HepG2 (cell line): ENCODE measurements at regions not wholly inside any gene's neighbourhood (a gene's known extent, or its start where the extent isn't known, plus 50 kb on each side); places are given as distances from the start of the nearest gene placed in this dataset.

Experiments
- DNMT3B ChIP-seq: conservative IDR thresholded peaks from 2 replicates; pipeline ENCODE4 v1.6.1; 2016; ENCODE audit warnings: missing biosample characterization, control low read depth
- HNRNPUL1 ChIP-seq: fragments of 200-400 bp; formaldehyde crosslinking; IDR thresholded peaks from 2 replicates; pipeline ENCODE4 v1.6.1; 2017; ENCODE audit warnings: low read depth, mild to moderate bottlenecking, low read length, moderate library complexity
- MED8 ChIP-seq: sonication (generic); formaldehyde crosslinking; IDR thresholded peaks from 2 replicates; pipeline ENCODE4 v1.8.1; 2023; ENCODE audit warnings: mild to moderate bottlenecking, missing genetic modification reagents; ENCODE audit not compliant: insufficient replicate concordance
- MXI1 ChIP-seq: IDR thresholded peaks from 3 replicates; pipeline ENCODE4 v1.6.1; 2012; ENCODE audit warnings: low read depth, low read length, inconsistent platforms, borderline replicate concordance
- NCOA2 ChIP-seq: sonication (generic); formaldehyde crosslinking; IDR thresholded peaks from 2 replicates; pipeline ENCODE4 v1.8.0; 2022; ENCODE audit warnings: inconsistent platforms
- ZBTB43 ChIP-seq: sonication (generic); formaldehyde crosslinking; conservative IDR thresholded peaks from 2 replicates; pipeline ENCODE4 v1.4.0; 2020; ENCODE audit warnings: missing genetic modification reagents
- ZNF660 ChIP-seq: sonication (generic); formaldehyde crosslinking; IDR thresholded peaks from 2 replicates; pipeline ENCODE4 v1.5.1; 2020; ENCODE audit warnings: mild to moderate bottlenecking, low read depth, missing genetic modification reagents, borderline replicate concordance
- ZNF720 ChIP-seq: sonication (generic); formaldehyde crosslinking; IDR thresholded peaks from 2 replicates; pipeline ENCODE4 v1.4.0; 2020; ENCODE audit warnings: missing genetic modification reagents
- ZSCAN31 ChIP-seq: sonication (generic); formaldehyde crosslinking; IDR thresholded peaks from 2 replicates; pipeline ENCODE4 v1.5.0; 2020; ENCODE audit warnings: low read depth, mild to moderate bottlenecking, missing genetic modification reagents
- TF ChIP-seq, protein P1 (sequence below): sonication (generic); formaldehyde crosslinking; IDR thresholded peaks from 2 replicates; pipeline ENCODE4 v1.5.0; 2020; ENCODE audit warnings: mild to moderate bottlenecking, missing genetic modification reagents, moderate library complexity

DNA sequence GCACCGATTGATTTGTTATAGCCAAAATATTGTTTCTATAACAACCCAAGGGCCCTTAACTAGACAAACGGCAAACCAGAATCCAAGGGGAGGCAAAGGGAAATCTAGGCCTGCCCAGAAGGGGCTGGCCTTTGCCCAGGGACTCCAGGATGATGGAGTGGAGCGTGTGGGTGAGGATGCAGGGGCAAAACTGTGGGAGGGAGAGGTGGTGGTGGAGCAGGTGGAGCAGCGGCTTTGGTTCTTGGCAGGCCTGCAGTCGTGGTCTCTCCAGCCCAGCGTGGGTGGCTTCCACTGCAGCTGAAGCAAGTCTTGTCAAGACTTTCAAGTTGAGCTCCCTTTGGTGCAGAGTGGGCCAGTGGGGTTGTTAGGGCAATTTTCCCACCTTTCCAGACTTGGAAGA is 98.6 kb upstream of the TBCA start:
- TF ChIP-seq DNMT3B: no peak
- TF ChIP-seq MED8 (CRISPR knock-in tag): no peak
- no peak for TF ChIP-seq NCOA2 (CRISPR knock-in tag)
- TF ChIP-seq, protein P1, sequence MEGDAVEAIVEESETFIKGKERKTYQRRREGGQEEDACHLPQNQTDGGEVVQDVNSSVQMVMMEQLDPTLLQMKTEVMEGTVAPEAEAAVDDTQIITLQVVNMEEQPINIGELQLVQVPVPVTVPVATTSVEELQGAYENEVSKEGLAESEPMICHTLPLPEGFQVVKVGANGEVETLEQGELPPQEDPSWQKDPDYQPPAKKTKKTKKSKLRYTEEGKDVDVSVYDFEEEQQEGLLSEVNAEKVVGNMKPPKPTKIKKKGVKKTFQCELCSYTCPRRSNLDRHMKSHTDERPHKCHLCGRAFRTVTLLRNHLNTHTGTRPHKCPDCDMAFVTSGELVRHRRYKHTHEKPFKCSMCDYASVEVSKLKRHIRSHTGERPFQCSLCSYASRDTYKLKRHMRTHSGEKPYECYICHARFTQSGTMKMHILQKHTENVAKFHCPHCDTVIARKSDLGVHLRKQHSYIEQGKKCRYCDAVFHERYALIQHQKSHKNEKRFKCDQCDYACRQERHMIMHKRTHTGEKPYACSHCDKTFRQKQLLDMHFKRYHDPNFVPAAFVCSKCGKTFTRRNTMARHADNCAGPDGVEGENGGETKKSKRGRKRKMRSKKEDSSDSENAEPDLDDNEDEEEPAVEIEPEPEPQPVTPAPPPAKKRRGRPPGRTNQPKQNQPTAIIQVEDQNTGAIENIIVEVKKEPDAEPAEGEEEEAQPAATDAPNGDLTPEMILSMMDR (CRISPR knock-in tag): no peak
- no peak for TF ChIP-seq ZNF660 (CRISPR knock-in tag)
- TF ChIP-seq ZSCAN31 (CRISPR knock-in tag): no peak
- TF ChIP-seq HNRNPUL1: no peak
- no peak for TF ChIP-seq MXI1
- TF ChIP-seq ZBTB43: no peak
- no peak for TF ChIP-seq ZNF720 (CRISPR knock-in tag)
